CD1c-positive myeloid dendritic cell (primary cell): ENCODE measurements at regions not wholly inside any gene's neighbourhood (a gene's known extent, or its start where the extent isn't known, plus 50 kb on each side); places are given as distances from the start of the nearest gene placed in this dataset.
A peak's percentile ranks its signal among the peaks of the same experiment; 100 is the strongest.
"Not testable (repeated sequence)": the region's sequence is repeated elsewhere in the genome, so short reads cannot be mapped to it uniquely, and the experiment has no call there.

Source experiments
- DNase-seq: peaks from one replicate; pipeline ENCODE4 v3.0.0-alpha.2; 2016; ENCODE audit errors: extremely low spot score

DNA sequence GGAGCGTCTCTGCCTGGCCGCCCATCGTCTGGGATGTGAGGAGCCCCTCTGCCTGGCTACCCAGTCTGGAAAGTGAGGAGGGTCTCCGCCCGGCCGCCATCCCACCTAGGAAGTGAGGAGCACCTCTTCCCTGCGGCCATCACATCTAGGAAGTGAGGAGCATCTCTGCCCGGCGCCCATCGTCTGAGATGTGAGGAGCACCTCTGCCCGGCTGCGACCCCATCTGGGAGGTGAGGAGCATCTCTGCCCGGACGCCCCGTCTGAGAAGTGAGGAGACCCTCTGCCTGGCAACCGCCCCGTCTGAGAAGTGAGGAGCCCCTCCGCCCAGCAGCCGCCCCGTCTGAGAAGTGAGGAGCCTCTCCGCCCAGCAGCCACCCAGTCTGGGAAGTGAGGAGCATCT, 84.5 kb downstream of the IDS start:
- DNase-seq: not testable (repeated sequence)

DNA sequence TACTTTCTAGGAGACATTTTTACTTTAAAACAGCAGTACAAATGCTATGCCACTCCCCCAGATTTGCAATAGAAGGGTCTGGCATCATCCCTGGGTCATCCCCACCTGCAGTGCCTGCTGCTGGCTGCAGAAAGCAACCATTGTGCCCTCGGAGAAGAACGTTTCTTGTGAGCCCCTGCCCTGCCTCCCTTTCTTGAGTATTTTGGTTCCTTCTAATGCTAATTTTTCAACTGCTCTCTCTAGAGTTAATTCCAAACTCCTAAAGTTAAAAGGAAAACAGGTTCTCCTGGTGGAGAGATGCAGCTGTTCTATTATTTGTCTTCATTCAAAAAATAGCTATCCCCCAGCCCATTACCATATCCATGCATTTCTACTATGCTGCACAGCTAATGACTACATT, 107.1 kb downstream of the IDS start:
- DNase-seq: no peak

DNA sequence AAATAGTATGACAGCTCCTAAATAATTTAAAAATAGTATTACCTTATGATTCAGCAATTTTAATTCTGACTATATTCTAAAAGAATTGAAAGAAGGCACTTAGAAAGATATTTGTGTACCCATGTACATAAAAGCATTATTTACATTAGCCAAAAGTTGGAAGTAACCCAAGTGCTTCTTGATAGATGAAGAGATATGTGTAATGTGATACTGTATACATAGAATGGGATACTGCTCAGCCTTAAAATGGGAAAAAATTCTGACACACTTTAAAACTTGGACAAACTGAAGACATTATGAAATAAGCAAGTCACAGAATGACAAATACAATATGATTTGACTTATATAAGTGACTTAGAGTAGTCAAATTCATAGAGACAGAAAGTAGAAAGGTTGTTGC, 112.2 kb downstream of the IDS start:
- DNase-seq: no peak

DNA sequence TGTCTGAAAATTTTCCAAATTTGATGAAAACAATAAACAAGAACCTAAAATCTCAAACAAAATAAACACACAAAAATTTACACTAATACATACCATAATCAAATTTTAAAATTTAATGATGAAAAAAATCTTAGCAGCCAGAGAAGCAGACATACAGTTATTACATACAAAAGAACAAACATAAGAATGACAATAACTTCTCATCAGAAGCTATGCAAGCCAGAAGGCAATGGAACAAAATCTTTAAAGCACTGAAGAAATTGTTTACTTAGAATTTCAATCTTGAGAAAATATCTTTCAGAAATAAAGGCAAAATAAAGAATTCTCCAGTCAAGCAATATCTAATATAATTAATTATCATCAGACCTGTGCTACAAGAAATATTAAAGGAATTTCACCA, 121.3 kb downstream of the IDS start:
- DNase-seq: no peak

DNA sequence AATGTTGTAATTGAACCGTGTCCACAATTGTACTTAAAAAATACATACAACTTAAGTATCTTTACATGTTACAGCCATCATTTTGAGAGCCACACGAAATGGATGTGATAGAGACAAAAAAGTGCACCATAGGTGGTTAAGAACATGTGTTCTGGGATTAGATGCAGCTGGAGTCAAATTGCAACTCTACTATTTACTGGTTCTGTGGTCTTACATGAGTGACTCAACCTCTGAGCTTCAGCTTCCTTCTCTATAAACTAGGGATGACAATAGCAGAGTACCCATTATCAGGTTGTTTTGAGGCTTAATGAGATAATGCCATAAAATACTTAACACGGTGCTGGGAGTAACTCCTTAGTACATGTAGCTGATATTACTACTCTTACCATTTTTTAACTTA, 130.4 kb downstream of the IDS start:
- DNase-seq: no peak

DNA sequence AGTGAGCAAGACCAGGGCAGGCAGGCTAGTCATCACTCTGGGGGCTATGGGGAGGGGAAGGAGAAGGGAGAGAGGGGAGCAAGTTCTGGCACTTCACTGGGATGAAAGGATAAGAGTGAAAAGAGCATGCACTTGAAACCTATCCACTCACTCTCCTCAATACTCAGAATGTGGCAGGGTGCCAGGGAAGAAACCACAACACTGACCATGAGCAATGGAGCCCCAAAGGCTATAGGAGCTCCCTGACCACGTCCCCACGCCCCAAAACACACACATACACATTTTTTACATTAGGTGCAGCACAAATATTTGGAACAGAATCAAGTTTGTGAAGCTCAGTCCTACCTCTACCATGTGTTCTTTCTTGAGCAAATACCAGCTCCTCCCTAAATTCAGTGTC, 132.2 kb downstream of the IDS start:
- DNase-seq: no peak

DNA sequence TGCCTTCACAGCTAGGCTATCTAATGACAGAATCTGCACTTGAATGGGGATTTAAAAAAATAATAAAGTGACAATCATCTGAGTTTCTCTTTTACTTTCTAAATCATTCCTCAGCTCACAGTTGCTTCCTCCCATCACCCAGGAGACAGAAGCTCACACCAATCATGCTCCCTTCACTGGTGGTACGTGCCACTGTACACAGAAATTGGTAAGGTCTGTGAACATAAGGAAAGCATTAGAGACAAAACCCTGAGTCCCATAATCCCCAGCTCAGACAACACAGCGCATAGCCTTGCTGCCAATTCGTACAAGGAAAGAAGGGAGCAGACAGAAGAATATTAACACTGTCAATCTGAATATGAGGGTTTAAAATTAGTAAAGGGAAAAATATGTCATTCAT, 133.1 kb downstream of the IDS start:
- no peak for DNase-seq

DNA sequence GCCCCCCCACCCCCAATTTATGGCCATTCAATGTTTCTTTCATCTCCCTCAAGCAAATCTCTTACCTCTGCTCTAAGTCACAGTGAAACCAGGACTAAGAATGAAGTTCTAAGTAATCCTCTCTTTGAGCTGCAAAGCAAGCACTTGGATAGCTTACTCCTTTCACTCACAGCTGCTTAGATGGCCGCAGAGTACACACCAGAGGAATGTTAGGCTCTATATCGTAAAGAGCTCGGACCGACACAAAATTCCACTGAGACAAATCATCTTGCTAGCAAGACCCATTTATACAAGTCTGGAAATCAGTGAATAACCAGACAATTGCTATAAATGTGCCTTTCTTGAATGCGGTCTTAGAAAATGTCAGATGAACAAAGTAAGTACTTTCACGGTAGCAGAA, 135.0 kb downstream of the IDS start:
- DNase-seq: no peak

DNA sequence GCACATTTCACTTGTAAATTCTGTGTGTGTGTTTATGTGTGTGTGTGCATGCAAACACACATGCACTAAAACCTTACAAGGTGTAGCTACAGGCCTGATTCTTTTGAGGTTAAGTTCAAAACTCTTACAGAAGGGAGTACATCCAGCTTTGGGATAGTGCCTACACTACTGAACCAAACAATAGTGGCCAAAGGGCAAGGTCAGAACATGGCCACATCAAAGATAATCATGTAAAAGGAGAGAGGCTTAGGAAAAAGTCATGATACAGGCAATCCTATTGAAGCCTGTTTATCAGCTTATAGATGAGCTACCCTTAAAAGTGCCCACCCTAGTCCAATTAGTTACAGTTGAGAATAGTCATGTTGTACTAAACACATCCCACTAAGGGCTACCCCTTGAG, 139.6 kb downstream of the IDS start:
- DNase-seq: no peak

DNA sequence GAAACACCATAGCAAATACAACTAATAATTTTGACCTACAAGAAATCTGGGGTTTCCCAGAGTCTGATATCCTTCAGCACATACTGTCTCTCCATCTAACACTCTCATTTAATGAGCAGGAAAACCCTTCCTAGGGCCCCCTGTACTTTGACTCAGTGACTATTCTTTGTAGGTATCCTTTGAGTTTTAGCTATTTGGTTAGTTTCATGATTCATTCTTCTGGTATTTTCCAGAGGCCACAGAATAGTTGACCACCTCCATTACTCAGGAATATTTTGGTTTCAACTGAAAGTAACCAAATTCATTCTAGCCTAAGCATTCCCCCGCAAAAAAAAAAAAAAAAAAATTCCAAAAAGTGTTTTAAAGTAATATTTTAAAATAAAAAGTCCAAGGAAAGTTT, 140.0 kb downstream of the IDS start:
- no peak for DNase-seq

DNA sequence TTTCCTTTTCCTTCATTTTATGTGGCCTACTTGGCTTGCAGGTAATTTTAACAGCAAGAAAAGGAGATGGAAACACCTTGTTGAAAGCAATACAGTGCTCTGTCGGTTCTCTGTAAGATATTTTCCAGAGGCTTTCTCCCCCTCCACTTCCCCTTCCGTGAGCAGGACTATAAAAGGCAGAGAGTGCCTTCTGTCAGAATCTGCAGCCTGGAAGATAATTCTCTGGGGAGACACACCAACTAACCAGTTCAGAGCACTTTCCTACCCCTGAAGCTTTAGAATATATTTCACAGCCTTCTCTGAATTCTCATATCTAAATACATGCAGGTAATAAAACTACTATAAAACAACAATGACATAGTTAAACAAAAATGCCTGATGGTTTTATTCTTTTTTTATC, 141.1 kb downstream of the IDS start:
- no peak for DNase-seq

DNA sequence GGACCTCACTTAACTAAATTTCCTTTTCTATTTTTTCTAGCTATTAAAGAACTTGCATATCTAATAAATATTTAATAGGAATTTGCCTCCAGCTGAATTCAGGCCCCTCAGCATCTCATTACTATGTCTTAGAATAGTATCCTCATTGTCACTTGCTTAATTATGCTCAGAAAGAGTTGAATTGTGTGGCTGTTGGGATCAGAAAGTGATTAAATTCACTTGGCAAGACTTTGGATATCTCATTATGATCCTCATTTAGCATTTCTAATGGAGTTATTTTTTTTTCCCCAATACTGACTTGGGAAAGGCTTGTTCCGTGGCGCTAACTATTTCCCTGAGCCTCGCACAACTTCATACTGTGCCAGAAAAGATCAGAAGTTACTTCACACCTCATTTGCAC, 158.8 kb downstream of the IDS start:
- no peak for DNase-seq

DNA sequence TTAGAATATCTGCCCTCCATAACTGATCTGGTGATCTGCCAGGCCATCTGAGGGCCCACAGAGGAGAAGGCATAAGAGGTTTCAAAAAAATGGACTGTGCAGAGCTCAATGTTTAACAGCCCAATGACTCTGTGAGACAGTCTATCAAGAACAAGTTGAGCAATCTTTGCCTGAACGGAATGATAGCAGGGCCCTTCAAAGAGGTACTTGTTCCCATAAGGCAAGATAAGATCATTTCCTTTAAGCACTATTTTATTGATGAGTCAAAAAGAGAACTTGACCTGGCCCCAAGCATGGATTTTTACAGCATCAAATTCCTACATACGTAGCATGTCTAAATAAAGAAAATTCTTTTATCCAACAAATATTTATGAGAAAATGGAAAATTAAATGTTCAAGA, 182.8 kb downstream of the IDS start:
- DNase-seq: no peak

DNA sequence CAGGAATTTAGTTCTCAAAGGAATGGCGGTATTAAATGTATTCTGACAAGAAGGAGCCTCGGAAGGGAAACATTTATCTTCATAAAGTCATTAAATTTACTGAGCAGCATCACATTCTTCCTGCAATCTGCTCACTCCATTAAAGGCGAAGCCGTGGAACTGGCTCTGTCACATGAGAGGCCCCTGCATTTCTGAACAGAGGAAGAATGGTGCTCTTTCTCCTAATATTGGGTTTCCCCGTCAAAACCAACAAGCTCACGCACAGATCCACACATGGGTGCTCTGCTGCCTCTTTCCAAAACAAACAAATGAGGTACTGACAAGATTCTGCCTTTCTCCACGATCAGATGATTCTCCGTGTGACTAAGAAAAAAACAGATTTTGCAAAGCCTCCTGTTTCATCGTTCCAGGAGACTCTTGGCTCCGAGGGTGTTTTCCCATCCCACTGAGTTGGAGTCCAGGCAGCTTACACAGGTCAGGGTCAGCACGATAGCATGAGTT, 191.2 kb downstream of the IDS start:
- DNase-seq: no peak

DNA sequence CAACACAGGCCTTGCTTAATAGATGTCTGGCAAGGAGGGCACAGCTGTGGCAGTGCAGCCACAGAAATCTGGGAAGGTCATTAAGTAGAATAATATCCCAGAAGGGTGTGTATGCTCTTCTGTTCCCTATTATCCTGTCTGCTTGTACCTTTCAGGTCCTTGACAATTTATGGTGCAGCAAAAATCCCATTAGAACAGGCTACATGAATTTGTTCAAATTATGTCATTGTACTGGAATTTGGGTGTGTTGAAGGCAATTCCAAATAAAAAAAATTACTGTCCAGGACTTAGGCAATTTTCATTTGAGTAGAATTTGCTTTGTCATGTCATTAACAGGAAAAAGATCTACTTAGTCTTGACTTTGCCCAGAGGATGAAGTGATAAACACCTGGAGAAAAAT, 192.1 kb downstream of the IDS start:
- no peak for DNase-seq

DNA sequence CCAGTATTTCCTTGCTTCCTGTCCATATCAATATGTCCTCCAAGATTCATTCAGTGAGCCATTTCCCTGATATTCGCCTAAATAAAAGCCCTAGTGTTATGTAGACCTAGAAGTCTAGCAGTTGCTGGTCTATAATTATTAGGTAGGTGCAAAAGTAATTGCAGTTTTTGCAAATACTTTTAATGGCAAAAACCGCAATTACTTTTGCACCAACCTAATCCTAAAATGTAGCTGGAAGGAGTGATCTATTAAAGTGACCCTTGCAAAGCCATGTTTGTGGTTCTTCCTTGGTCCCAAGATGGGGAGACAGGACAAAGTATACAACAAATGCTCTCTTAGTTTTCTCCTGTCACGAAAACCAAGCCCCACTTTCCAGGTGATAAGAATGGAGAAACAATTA, 193.0 kb downstream of the IDS start:
- no peak for DNase-seq

DNA sequence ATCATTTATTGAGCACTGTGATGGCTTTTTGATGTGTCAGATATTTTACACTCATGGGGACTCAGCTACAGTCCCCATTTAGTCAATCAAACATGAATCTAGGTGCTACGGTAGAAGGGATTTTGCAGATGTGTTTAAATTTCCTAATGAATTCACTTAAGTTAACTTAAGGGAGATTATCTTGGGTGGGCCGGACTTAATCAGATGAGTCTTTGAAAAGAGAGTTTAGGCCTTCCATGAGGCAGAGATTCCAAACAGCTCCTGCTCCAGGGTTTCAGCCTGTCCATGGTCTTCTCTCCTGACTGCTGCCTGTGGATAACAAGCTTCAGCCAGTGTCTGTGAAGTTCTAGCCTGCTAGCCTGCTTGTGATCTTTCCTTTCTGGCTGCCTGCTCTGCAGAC, 202.4 kb downstream of the IDS start:
- DNase-seq: no peak

DNA sequence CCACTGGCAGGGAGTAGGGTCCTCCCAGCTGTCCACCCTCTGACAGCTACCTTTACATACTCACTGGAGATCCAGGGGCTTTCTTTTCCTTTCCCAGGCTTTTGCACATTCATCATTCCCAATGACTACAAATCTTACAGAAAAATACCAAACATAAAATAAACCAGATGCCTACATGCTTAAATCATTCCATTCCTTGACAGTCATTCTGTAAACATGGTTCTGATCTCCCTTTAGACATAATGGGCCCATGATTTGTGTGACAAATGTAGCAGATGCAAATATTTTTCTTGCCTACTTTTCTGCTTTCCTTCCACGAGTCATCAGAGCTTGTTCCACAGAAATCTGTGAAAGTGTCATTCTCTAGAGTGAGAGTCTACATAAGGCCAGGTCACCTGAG, 207.0 kb downstream of the IDS start:
- DNase-seq: no peak

DNA sequence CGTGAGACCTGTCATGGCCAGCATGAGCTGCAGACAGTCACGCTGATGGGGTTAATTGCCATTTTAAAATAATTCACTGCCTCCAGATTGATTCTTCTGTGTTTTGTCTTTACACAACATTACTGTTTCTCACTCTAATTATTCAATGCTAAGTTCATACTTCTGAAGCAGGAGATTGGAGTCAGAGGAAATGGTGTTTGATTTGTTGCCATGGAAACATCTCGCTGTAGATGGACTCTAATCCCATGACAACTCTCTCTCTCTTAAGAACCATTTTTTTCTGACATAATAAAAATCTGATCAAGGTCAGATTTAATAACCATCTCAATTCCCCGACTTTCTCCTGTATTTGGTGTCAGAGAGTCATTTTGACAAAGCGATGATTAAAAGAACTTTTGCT, 209.0 kb downstream of the IDS start:
- no peak for DNase-seq

DNA sequence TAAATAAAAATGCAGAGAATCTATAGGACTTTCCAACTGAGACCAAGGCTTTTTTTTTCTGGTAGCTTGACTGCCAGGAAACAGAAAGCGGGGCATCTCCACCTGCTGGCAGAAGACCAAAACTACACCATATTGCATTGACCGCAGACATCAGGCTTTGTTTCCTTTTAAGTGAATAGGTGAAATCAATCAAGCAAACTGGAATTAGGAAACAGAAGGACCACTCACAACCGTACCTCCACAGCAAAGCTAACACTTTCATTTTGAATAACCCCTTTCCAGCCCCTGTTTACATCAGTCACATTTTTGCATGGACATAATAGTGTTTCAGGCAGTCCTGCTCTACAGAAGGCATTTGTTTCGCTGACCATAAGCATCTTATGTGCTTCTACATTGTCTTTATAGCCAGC, 218.2 kb downstream of the IDS start:
- DNase-seq: peak; percentile 34

DNA sequence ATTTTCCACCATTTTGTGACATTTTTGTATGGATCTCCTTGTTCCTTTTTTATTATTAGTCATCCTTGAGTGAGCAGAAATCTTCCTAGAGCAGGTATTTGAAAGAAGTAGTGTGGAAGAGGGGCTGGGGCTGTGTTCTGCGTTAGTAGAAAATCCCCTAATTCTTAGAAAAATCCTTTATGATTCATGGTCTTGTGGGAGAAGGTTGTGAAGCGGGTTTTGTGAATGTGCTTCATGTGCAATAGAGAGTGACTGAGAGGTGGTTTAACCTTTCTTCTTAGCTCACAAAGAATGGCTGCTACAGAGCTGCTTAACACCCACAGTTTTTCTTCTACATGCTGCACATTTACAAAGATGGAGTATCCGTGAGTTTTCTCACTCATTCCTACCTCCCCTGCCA, 220.5 kb downstream of the IDS start:
- no peak for DNase-seq

DNA sequence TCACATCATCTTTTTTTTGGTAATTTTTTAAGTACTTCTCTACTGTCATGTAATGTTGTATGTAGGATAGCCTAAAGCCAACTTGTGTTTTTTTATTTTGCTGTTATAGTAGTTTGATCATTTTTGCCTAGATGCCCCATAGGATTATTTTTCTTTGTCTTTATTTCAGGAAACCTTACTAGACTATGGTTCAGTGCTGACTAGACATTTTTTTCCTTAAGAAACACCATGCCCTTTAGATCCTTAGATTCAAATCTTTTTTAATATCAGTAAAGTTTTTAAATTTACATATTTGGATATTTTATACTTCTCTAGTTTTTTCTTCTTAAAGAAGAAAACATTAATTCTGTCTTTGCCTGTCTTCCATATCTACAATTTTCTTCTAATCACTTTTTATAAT, 221.3 kb downstream of the IDS start:
- no peak for DNase-seq

DNA sequence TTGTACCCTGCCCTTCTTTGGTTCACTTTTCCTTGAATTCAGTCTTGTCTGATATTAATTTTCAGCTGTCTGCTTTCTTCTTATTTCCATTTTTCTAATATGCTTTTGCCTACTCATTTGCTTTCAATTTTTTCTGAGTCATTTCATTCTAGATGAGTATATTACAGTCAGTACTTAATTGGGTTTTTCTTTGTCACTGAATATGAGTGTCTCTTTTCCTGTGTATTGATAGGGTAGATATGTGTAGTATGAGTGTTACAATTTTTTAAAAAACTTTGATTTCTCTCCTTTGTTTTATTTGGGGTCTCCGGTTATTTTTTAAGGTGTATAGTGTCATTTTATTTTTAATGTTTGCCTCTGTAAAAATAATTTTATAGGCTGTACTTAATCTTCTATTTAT, 222.2 kb downstream of the IDS start:
- DNase-seq: no peak

DNA sequence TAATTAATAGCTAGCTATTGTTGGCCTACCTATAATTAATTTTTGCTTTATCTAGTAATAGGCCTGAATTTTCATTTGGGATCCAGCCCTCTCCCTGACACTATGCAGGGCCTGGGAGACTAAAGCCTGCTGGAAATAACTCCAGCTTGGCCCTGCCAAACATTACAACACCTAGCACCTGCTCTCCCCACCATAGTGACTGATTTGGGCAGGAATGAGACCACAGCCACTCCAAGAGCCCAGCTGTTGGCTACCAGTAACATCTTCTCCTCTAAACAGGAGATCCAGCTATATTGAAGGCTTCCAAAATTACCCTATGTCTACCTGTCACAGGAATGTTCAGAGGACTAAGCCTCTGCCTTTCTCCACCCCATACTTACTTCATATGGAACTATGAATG, 225.1 kb downstream of the IDS start:
- DNase-seq: no peak

DNA sequence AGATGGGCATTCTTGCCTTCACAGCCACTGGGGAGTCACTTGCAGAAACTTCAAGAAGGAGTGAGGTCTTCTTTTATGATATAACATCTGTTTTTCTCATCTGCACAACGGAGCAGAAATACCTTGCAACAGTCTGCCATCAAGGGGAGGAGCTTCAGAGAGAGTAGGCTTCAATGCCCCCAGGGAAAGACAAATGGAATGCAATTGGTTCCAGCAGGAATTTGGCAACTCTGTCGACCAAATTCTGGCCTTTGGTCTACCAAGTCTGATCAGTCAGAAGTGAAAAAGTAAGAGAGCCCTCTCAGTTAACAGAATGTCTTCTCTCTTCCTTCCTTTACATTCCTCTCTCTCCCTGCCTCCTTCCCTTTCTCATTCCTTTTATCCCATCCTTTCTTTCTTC, 229.3 kb downstream of the IDS start:
- no peak for DNase-seq
